Testis (tissue), 2 donors: ENCODE measurements at regions not wholly inside any gene's neighbourhood (a gene's known extent, or its start where the extent isn't known, plus 50 kb on each side); places are given as distances from the start of the nearest gene placed in this dataset.

Experiments used
- DNase-seq: peaks from one replicate; pipeline ENCODE4 v3.0.0-alpha.2; 2019
- H3K27ac ChIP-seq, 2 donors: fragments of 200-600 bp; sonication (generic); one replicate each; pipeline ENCODE4 v1.5.1; 2019
- H3K27me3 ChIP-seq: fragments of 200-600 bp; sonication (generic); one replicate; pipeline ENCODE4 v1.5.1; 2019
- H3K36me3 ChIP-seq: fragments of 200-600 bp; sonication (generic); one replicate; pipeline ENCODE4 v1.5.1; 2017; ENCODE audit warnings: low read depth; ENCODE audit errors: missing control alignments
- H3K4me1 ChIP-seq: fragments of 200-600 bp; sonication (generic); one replicate; pipeline ENCODE4 v1.5.1; 2019
- H3K4me3 ChIP-seq, 2 donors: fragments of 200-600 bp; sonication (generic); one replicate each; pipeline ENCODE4 v1.5.1; 2017 to 2019
- H3K9me3 ChIP-seq: fragments of 200-600 bp; sonication (generic); one replicate; pipeline ENCODE4 v1.5.1; 2017
- POLR2A ChIP-seq: fragments of 450-650 bp; IDR thresholded peaks from one replicate; pipeline ENCODE4 v1.6.1; 2017; ENCODE audit warnings: antibody characterized with exemption, mild to moderate bottlenecking, moderate library complexity
- WGBS, 2 donors: methylation state at CpG; one replicate each; pipeline ENCODE4 v1.1.5; 2018; 5-methylcytosine and 5-hydroxymethylcytosine counted together
- intact Hi-C: fragments of 100-400 bp; cut with DNase I; formaldehyde crosslinking; loops from one replicate; pipeline ENCODE4 v1.15.1; 2023; ENCODE audit warnings: low total_unique reads
- TF ChIP-seq, protein P1 (sequence below), 3 experiments: fragments of 450-650 bp in 2 of 3; fragments of 200-600 bp in 1 of 3; sonication (generic) in 1 of 3; IDR thresholded peaks; one replicate each; pipeline ENCODE4 v1.5.1; 2016 to 2019; ENCODE audit warnings: antibody characterized with exemption in 3 of 3, mild to moderate bottlenecking in 2 of 3, moderate library complexity in 1 of 3

DNA sequence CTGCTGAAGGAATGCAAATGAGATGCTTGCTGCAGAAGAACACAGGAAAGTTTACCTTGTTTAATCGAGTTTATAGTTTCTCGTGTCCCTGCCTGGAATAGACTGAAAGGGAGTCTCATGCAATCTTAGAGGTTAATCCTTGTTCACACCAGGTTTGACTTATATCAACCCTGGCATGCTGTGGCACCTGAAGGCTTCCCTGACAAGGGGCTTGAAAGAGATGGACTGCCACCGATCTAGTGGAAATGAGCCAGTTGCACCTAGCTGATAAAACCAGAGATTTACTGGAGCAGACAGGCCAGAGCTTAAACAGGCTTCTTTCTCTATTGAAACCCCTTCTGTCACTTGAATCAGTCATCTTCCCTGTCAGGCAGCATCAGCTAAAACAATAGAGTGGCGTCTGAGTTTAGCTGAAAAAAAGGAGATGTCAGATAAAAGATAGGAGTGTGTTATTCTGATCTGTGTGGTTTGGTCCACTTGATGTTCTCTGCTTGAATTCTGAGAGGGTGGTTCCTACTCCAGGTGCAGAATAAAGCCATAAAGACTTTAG, 349.7 kb downstream of the RWDD3 start:
- H3K36me3 ChIP-seq = no peaks in the 10 kb centered on the region
- no peaks in the 10 kb centered on the region for H3K4me1 ChIP-seq
- intact Hi-C loops = no loop called here
- DNase-seq = no peak
- TF ChIP-seq, protein P1, sequence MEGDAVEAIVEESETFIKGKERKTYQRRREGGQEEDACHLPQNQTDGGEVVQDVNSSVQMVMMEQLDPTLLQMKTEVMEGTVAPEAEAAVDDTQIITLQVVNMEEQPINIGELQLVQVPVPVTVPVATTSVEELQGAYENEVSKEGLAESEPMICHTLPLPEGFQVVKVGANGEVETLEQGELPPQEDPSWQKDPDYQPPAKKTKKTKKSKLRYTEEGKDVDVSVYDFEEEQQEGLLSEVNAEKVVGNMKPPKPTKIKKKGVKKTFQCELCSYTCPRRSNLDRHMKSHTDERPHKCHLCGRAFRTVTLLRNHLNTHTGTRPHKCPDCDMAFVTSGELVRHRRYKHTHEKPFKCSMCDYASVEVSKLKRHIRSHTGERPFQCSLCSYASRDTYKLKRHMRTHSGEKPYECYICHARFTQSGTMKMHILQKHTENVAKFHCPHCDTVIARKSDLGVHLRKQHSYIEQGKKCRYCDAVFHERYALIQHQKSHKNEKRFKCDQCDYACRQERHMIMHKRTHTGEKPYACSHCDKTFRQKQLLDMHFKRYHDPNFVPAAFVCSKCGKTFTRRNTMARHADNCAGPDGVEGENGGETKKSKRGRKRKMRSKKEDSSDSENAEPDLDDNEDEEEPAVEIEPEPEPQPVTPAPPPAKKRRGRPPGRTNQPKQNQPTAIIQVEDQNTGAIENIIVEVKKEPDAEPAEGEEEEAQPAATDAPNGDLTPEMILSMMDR (IDR thresholded peaks at IDR 0.05) = no peak
- no peak for TF ChIP-seq POLR2A
- 69 to 79% methylated on average over 4 of the region's 4 CpGs for WGBS, 2 donors
- no peaks in the 10 kb centered on the region for H3K9me3 ChIP-seq
- no peak overlapping the region for H3K27ac ChIP-seq
- no peaks in the 10 kb centered on the region for H3K27me3 ChIP-seq
- H3K4me3 ChIP-seq = no peak overlapping the region

DNA sequence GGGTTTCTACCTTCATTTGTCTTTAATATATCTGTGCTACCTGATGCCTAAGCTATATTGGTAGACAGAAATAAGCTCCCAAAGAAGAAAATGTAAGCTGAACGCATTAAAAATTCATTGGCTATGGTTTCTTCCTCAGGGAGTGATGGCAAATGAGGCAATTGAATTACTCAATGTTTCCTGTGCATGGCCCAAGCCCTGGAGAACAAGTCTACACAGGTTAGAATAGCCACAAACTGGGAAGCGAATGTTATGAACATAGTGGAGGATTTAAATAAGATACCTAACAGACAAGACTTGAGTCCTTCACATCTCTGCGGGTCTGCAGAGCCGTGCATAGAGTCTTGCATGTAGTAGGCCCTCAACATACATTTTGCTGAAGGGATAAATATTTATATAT, 350.3 kb downstream of the RWDD3 start:
- intact Hi-C loops = no loop called here
- Histone ChIP-seq H3K36me3 (no peaks in the 10 kb centered on the region), H3K27ac (no peak overlapping the region), H3K27me3 (no peaks in the 10 kb centered on the region), H3K4me1 (no peaks in the 10 kb centered on the region), H3K9me3 (no peaks in the 10 kb centered on the region), H3K4me3 (no peak overlapping the region)
- 90 to 95% methylated on average over 4 of the region's 4 CpGs for WGBS, 2 donors
- no peak for TF ChIP-seq POLR2A
- TF ChIP-seq, protein P1 (IDR thresholded peaks at IDR 0.05) = no peak
- no peak for DNase-seq

DNA sequence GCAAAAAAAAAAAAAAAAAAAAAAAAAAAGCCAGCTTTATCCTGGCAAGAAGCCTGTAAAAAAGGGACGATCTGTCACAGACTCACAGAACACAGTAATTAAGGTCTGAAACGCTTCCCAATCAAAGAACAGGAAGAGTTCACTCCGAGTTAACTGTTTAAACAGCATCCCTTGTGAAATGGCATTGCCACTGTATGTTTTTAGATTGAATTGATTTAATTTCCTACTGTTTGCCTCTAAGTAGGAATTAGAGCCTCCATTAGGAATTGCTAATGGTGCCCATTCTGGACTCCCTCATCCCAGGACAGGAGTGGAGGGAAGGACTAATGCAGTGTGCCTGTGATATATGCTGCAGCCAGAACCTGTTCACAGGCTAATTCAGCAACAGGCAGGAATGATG, 370.8 kb downstream of the RWDD3 start:
- Histone ChIP-seq H3K9me3 (no peaks in the 10 kb centered on the region), H3K4me1 (peaks cover 7% of the 10 kb centered on the region), H3K27ac (no peak overlapping the region), H3K27me3 (no peaks in the 10 kb centered on the region), H3K36me3 (no peaks in the 10 kb centered on the region), H3K4me3 (no peak overlapping the region)
- DNase-seq = no peak
- intact Hi-C loops = no loop called here
- WGBS, 2 donors = 22 to 23% methylated on average over 3 of the region's 3 CpGs
- TF ChIP-seq, protein P1 (IDR thresholded peaks at IDR 0.05) = no peak
- no peak for TF ChIP-seq POLR2A

DNA sequence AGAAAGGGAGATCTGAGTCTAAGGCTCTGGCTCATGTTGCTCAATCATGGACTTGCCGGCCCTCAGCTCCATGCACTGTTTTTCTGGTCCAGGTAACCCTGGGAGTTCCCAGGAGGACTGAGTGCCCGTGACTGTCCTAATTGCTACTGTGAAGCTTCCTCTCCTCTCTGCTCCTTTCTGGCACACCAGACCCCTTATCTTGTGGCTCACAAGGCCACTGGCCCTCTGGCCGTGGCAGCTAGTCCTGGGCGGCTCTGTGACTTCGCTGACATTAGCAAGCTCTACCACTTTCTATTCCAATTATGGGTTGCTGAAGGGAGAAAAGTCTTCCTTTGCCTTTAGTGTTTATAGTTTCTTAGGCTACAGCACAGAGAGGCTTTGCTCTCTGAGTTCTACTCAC, 380.2 kb downstream of the RWDD3 start:
- WGBS, 2 donors = 77 to 80% methylated on average over 5 of the region's 5 CpGs

DNA sequence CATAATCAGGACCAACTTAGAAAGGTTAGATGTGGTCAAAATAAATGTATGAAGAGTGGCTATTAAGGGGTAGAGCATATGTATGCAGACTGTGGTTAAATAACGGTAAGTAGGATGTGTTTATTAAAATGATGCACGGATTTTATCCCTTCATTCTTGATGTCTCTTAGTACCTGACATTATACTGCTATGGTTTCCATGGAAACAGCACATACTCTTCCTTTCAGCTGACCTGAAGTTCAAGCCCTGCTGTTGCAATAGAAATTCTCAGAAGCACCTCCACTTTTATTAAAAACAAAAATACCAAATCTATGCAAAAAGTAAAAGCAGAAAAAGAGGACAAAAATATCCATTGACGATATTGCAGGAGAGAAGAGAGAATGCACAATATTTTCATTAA, 381.4 kb downstream of the RWDD3 start:
- H3K36me3 ChIP-seq = no peaks in the 10 kb centered on the region
- H3K27me3 ChIP-seq = no peaks in the 10 kb centered on the region
- DNase-seq = no peak
- no peaks in the 10 kb centered on the region for H3K4me1 ChIP-seq
- intact Hi-C loops = no loop called here
- 81 to 85% methylated on average over 3 of the region's 3 CpGs for WGBS, 2 donors
- no peak overlapping the region for H3K4me3 ChIP-seq
- TF ChIP-seq, protein P1 (IDR thresholded peaks at IDR 0.05) = no peak
- no peak for TF ChIP-seq POLR2A
- H3K9me3 ChIP-seq = no peaks in the 10 kb centered on the region
- no peak overlapping the region for H3K27ac ChIP-seq

More for the DNA sequence above, 380.2 kb downstream of the RWDD3 start:
- no peak overlapping the region for H3K27ac ChIP-seq
- intact Hi-C loops = no loop called here
- no peaks in the 10 kb centered on the region for H3K27me3 ChIP-seq
- TF ChIP-seq POLR2A = no peak
- TF ChIP-seq, protein P1 (IDR thresholded peaks at IDR 0.05) = no peak
- no peaks in the 10 kb centered on the region for H3K36me3 ChIP-seq
- peaks cover under 1% of the 10 kb centered on the region for H3K4me1 ChIP-seq
- H3K4me3 ChIP-seq = no peak overlapping the region
- no peak for DNase-seq
- no peaks in the 10 kb centered on the region for H3K9me3 ChIP-seq
